Astrocyte (in vitro differentiated cells and primary cell): ENCODE measurements at regions not wholly inside any gene's neighbourhood (a gene's known extent, or its start where the extent isn't known, plus 50 kb on each side); places are given as distances from the start of the nearest gene placed in this dataset.

Experiments used
- DNase-seq: peaks from one replicate; pipeline ENCODE4 v3.0.0-alpha.2; 2010; ENCODE audit warnings: low read depth
- FAIRE-seq: peaks from 2 replicates; lab custom pipeline; 2011; peaks lifted over from hg19 to GRCh38; lab: Jason Lieb, UNC
- H2AFZ ChIP-seq: 2 replicates; pipeline ENCODE4 v1.6.0; 2012; ENCODE audit warnings: low read depth, low read length, inconsistent platforms
- H3K27ac ChIP-seq: 2 replicates; pipeline ENCODE4 v1.5.1; 2011; ENCODE audit warnings: low read depth, low read length, inconsistent platforms
- H3K27me3 ChIP-seq: 2 replicates; pipeline ENCODE4 v1.6.0; 2011; ENCODE audit warnings: low read length, inconsistent platforms; ENCODE audit not compliant: insufficient read depth
- H3K36me3 ChIP-seq: 2 replicates; pipeline ENCODE4 v1.5.1; 2011; ENCODE audit warnings: low read length, inconsistent platforms; ENCODE audit not compliant: insufficient read depth
- H3K4me1 ChIP-seq: 2 replicates; pipeline ENCODE4 v1.5.1; 2011; ENCODE audit warnings: low read length, inconsistent platforms; ENCODE audit not compliant: insufficient read depth
- H3K4me2 ChIP-seq: 2 replicates; pipeline ENCODE4 v1.6.0; 2012; ENCODE audit warnings: low read length, inconsistent platforms
- H3K4me3 ChIP-seq: 2 replicates; pipeline ENCODE4 v1.5.1; 2011; ENCODE audit warnings: low read depth, mild to moderate bottlenecking, low read length, inconsistent platforms; ENCODE audit not compliant: insufficient read depth
- H3K79me2 ChIP-seq: 2 replicates; pipeline ENCODE4 v1.6.0; 2012; ENCODE audit warnings: mild to moderate bottlenecking, low read length, inconsistent platforms; ENCODE audit not compliant: insufficient read depth
- H3K9ac ChIP-seq: 2 replicates; pipeline ENCODE4 v1.6.0; 2012; ENCODE audit warnings: mild to moderate bottlenecking, low read length, inconsistent platforms
- H3K9me3 ChIP-seq: 2 replicates; pipeline ENCODE4 v1.5.1; 2012; ENCODE audit warnings: low read depth, mild to moderate bottlenecking, low read length, inconsistent platforms; ENCODE audit not compliant: insufficient read depth
- H4K20me1 ChIP-seq: 2 replicates; pipeline ENCODE4 v1.6.0; 2012; ENCODE audit warnings: low read length, inconsistent platforms; ENCODE audit not compliant: insufficient read depth
- H3K27ac Mint-ChIP-seq: one replicate; pipeline ENCODE4 v1.8.0; 2021; ENCODE audit warnings: mild to moderate bottlenecking, mixed read lengths; ENCODE audit not compliant: unreplicated experiment
- H3K27me3 Mint-ChIP-seq: one replicate; pipeline ENCODE4 v1.8.0; 2021; ENCODE audit warnings: low read depth, mixed read lengths; ENCODE audit not compliant: unreplicated experiment
- H3K36me3 Mint-ChIP-seq: one replicate; pipeline ENCODE4 v1.8.0; 2021; ENCODE audit warnings: low read depth, mixed read lengths; ENCODE audit not compliant: unreplicated experiment
- H3K4me1 Mint-ChIP-seq: one replicate; pipeline ENCODE4 v1.8.0; 2021; ENCODE audit warnings: low read depth, mixed read lengths; ENCODE audit not compliant: unreplicated experiment
- H3K4me3 Mint-ChIP-seq: one replicate; pipeline ENCODE4 v1.8.0; 2021; ENCODE audit warnings: mild to moderate bottlenecking, moderate library complexity, mixed read lengths; ENCODE audit not compliant: unreplicated experiment
- H3K9me3 Mint-ChIP-seq: one replicate; pipeline ENCODE4 v1.8.0; 2021; ENCODE audit warnings: mild to moderate bottlenecking, mixed read lengths; ENCODE audit not compliant: unreplicated experiment
- EZH2 ChIP-seq: IDR thresholded peaks from 2 replicates; pipeline ENCODE4 v1.6.1; 2012; ENCODE audit warnings: mild to moderate bottlenecking, low read length, inconsistent platforms; ENCODE audit not compliant: insufficient read depth
- TF ChIP-seq, protein P1 (sequence below): IDR thresholded peaks from 2 replicates; pipeline ENCODE4 v1.5.1; 2011; ENCODE audit warnings: low read depth, mild to moderate bottlenecking, inconsistent platforms, low read length, moderate library complexity; ENCODE audit not compliant: insufficient read depth

DNA sequence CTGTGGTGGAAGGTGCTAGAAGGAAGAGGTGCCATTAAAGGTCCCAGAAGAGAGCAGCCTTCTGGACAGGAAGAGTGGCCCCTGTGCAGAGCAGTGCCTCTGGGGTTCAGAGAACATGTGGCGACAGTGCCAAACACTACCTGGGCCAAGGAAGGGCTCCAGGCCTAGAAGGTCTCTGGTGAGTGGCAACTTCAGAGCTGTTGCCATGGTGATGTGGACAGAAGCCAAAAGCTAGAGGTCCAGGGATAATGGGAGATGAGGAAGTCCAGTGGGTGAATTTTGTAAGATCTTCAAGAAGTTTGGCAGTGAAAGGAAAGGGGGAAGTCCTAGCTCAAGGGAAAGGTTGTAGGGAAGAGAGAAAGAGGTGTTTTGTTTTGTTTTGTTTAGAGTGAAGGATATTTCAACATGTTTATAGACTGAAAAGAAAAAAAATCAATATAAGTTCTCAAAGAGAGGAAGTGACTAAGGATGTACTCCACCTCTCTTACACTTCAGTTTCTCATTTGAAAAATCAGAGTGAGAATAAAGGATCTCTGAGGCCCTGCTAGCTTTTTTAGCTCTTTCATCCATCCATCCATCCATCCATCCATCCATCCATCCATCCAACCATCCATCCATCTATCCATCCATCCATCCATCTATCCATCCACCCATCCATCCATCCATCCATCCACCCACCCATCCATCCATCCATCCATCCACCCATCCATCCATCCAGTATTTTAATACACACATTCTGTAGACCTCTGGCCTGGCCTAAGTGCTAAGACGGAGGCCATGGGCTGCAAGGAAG, 77.1 kb upstream of the DUSP5 start:
- peak overlapping the region; percentile 35 for H3K27ac Mint-ChIP-seq

DNA sequence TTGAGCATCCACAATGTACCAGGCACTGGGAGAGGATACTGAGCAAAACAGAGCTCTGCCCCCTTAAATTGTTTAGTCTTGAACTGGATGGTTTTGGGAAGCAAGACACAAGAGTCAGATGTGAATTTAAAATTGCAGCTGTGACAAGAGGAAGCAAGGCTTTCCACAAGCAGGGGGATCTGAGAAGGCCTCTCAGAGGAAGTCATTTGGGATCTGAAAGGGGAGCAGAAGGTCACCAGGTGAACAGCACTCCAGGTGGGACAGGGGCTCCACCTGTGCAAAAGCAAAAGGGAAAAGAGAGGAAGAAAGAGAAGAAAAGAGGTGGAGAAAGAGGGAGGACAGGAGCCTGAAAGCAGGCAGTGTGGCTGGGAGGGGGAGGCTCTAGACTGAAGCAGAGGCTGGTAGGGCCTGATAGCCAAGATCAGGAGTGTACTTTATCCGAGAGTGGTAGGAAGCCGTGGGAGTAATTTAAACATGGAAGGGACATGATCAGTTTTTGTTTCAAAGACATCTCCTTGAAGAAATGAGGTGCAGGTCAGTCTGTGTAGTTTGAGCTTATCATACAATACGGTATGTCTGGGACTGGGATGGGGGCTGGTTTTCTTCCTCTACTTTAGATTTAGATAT, 76.1 kb upstream of the DUSP5 start:
- Histone ChIP-seq H3K4me2 (no peak overlapping the region), H3K36me3 (no peaks in the 10 kb centered on the region), H3K27ac (no peak overlapping the region), H3K27me3 (no peaks in the 10 kb centered on the region), H4K20me1 (no peaks in the 10 kb centered on the region), H2AFZ (no peak overlapping the region), H3K79me2 (no peaks in the 10 kb centered on the region), H3K9me3 (peaks cover 7% of the 10 kb centered on the region), H3K4me3 (no peak overlapping the region), H3K4me1 (peaks cover 17% of the 10 kb centered on the region), H3K9ac (no peak overlapping the region)
- Mint-ChIP-seq H3K27me3 (no peaks in the 10 kb centered on the region), H3K36me3 (peaks cover 2% of the 10 kb centered on the region), H3K4me1 (peaks cover 17% of the 10 kb centered on the region), H3K9me3 (peaks cover 2% of the 10 kb centered on the region), H3K4me3 (peak overlapping the region; percentile 29), H3K27ac (no peak overlapping the region)
- DNase-seq (no peak), FAIRE-seq (no peak)
- TF ChIP-seq, protein P1, sequence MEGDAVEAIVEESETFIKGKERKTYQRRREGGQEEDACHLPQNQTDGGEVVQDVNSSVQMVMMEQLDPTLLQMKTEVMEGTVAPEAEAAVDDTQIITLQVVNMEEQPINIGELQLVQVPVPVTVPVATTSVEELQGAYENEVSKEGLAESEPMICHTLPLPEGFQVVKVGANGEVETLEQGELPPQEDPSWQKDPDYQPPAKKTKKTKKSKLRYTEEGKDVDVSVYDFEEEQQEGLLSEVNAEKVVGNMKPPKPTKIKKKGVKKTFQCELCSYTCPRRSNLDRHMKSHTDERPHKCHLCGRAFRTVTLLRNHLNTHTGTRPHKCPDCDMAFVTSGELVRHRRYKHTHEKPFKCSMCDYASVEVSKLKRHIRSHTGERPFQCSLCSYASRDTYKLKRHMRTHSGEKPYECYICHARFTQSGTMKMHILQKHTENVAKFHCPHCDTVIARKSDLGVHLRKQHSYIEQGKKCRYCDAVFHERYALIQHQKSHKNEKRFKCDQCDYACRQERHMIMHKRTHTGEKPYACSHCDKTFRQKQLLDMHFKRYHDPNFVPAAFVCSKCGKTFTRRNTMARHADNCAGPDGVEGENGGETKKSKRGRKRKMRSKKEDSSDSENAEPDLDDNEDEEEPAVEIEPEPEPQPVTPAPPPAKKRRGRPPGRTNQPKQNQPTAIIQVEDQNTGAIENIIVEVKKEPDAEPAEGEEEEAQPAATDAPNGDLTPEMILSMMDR, result no peak
- TF ChIP-seq EZH2, result no peak

More for the DNA sequence above, 77.1 kb upstream of the DUSP5 start:
- H3K27me3 ChIP-seq, result no peaks in the 10 kb centered on the region
- peaks cover 7% of the 10 kb centered on the region for H3K9me3 ChIP-seq
- no peak overlapping the region for H3K4me3 Mint-ChIP-seq
- no peak for TF ChIP-seq EZH2
- TF ChIP-seq, protein P1, result no peak
- no peak overlapping the region for H2AFZ ChIP-seq
- H3K36me3 ChIP-seq, result no peaks in the 10 kb centered on the region
- FAIRE-seq, result no peak
- H3K4me1 ChIP-seq, result peaks cover 7% of the 10 kb centered on the region
- peaks cover 7% of the 10 kb centered on the region for H3K4me1 Mint-ChIP-seq
- DNase-seq, result no peak
- no peak overlapping the region for H3K4me2 ChIP-seq
- H3K9ac ChIP-seq, result no peak overlapping the region
- H4K20me1 ChIP-seq, result no peaks in the 10 kb centered on the region
- no peaks in the 10 kb centered on the region for H3K79me2 ChIP-seq
- H3K27me3 Mint-ChIP-seq, result no peaks in the 10 kb centered on the region
- peaks cover 2% of the 10 kb centered on the region for H3K36me3 Mint-ChIP-seq
- peaks cover 2% of the 10 kb centered on the region for H3K9me3 Mint-ChIP-seq
- no peak overlapping the region for H3K4me3 ChIP-seq
- no peak overlapping the region for H3K27ac ChIP-seq
